ENCODE measurements at regions not wholly inside any gene's neighbourhood (a gene's known extent, or its start where the extent isn't known, plus 50 kb on each side); places are given as distances from the start of the nearest gene placed in this dataset.
A peak's percentile ranks its signal among the peaks of the same experiment; 100 is the strongest.
"Not testable (repeated sequence)": the region's sequence is repeated elsewhere in the genome, so short reads cannot be mapped to it uniquely, and the experiment has no call there.

DNA sequence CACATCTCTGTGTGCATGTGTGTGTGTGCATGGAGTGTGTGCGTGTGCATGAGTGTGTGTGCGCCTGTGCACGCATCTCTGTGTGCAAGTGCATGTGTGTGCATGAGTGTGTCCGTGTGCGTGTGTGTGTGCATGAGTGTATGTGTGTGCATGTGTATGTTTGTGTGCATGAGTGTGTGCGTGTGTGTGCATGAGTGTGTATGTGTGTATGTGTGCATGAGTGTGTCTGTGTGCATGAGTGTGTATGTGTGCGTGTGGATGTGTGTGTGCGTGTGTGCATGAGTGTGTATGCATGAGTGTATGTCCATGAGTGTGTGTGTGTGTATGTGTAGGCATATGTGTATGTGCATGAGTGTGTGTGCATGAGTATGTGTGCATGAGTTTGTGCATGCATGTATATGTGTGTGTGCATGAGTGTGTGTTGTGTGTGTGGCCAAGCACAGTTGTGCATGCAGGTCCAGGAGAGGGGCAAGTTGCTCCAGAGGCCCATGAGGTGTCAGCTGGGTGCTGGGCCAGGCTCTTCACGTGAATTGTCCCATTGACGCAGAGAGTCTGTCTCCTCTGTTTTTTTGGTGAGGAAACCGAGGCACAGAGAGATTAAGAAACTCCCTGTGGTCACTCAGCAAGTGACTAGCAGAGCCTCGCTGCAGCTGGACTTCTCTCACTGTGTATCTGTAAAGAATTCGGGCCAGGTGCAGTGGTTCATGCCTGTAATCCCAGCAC lies 75.5 kb downstream of the ASB1 start:
- DNase-seq (ENCODE audit: low read depth in 3 of 3) = no peak

DNA sequence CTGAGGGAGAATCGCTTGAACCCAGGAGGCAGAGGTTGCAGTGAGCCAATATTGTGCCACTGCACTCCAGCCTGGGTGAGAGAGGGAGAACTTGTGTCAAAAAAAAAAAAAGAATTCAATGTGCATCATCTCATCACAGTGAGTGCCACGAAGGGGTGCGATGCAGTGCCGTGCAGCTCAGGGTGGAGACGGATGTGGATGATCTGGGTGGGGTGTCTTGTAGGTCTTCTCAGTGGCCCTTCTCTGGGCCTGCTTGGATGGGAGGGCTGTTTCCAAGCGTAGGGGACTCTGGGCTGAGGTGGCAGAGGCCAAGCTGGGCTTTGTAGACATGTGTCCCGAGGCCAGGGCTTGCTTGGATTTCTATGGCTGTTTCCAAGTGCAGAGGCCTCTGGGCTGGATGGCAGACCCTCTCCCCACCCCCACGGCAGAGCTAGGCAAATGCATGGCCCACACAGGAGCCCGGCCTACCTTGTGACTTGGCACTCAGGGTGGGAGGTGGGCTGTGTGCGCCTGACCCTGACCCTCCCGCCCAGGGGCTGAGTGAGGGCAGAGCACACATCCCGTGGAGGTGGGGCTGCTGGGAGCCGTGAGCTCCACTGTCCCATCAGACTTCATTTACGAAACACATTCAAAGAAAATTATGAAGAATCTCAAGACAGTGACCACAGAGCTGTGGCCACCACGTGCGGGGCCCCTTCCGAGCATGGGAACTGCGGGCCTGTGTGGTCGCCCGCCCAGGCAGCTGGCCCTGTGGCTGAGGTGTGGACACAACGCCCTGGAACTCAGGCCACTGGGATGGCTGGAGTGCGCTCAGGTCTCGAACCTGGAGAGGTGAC lies 76.4 kb downstream of the ASB1 start:
- DNase-seq (ENCODE audit: low read depth in 3 of 3) = no peak

- DNase-seq (ENCODE audit: low read depth in 3 of 3) = no peak
These were observed 77.6 kb downstream of the ASB1 start for GRCh38 chr2:238504181-238504931.

- DNase-seq (ENCODE audit: low read depth in 3 of 3) = no peak
These were observed 78.6 kb downstream of the ASB1 start for GRCh38 chr2:238505119-238505891.

DNA sequence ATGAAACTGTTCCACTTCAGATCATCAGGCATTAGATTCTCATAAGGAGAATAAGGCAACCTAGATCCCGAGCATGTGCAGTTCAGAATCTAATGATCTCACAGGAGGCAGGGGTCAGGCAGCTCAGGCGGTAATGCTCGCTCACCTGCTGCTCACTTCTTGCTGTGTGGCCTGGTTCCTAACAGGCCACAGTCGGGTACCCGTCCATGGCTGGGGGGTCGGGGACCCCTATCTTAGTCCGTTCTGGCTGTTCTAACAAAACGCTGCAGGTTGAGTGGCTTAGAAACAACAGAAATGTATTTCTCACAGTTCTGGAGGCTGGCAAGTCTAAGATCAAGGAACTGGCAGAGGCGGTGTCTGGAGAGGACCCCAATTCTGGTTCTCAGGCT lies 79.2 kb downstream of the ASB1 start:
- DNase-seq (ENCODE audit: low read depth in 3 of 3) = no peak

- DNase-seq (ENCODE audit: low read depth in 3 of 3) = no peak
These were observed 79.8 kb downstream of the ASB1 start for GRCh38 chr2:238506371-238507068.

DNA sequence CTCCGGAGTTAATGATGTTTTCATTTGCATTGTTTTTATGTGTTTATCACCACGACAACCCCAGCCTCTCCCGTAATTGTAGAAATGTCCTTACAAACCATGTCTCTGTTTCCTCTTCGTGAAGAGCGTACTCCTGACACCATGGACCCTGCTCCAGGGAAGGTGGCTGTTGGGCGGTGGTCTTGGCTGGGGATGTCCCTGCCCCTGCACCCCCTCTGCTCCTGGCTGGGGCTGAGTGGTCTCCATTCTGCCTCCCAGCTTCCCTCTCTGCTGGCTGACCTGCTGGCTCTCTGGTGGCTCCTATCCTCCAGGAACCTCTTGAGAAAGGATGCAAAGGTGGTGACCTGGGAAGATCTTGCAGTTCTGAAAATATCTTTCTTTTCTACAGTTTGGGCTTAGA lies 81.1 kb downstream of the ASB1 start:
- DNase-seq (ENCODE audit: low read depth in 3 of 3) = no peak

DNA sequence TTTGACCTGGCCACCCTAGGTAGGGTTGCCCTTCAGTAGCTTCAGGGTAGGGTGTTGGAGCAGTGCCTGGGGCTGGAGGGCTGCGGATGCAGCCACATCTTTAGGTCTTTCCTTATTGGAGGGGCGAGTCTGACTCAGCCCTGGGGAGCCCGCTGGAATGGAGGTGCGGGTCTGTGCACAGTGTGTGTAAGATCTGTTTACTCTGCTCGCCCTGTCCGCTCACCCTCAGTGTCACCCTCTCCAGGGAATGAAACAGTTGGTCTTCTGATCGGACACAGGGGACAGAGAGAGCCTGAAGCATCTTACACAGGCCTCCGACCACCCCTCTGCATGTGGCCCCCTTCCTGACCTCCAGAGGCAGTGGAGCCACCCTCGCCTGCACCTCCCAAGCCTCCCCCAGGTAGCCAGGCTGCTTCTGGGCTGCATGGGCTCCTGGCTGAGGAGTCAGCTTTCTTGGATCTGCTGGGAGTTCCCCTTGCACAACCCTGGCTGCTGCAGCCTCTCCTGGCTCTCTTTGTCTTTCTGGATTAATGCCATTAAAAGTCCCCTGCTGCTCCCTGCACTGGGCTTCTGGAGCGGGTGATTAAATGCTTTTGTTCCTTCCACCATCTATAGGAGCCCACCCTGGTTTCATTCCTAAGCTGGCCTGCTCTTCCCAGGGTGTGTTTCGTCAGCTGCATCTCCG lies 82.6 kb downstream of the ASB1 start:
- no peak for DNase-seq (ENCODE audit: low read depth in 3 of 3)

GRCh38 chr2:238509903-238510302 lies 83.2 kb downstream of the ASB1 start:
- no peak for DNase-seq (ENCODE audit: low read depth in 3 of 3)

- no peak for DNase-seq (ENCODE audit: low read depth in 3 of 3)
These were observed 84.3 kb downstream of the ASB1 start for GRCh38 chr2:238510911-238511613.

GRCh38 chr2:238511614-238511950 lies 84.9 kb downstream of the ASB1 start:
- DNase-seq (ENCODE audit: low read depth in 3 of 3) = no peak

GRCh38 chr2:238512247-238512867 lies 85.6 kb downstream of the ASB1 start:
- no peak for DNase-seq (ENCODE audit: low read depth in 3 of 3)

DNA sequence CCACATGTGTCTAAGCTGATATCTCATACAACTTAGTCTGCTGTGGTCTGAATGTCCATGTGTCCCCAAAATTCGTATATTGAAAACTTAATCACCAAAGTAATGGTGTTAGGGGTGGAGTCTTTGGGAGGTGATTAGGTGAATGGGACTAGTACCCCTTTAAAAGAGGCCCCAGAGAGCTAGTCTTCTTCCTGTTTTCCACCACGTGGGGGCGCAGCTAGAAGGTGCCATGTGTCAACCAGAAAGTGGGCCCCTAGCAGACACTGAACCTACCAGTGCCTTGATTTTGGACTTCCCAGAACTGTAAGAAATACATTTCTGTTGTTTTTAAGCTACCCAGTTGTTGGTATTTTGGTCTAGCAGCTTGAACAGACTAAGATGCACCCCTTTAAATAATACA lies 86.6 kb downstream of the ASB1 start:
- DNase-seq (ENCODE audit: low read depth in 3 of 3) = peak; percentile 12 to 23 (median 20)

- not testable (repeated sequence) for DNase-seq (ENCODE audit: low read depth in 3 of 3)
These were observed 87.3 kb downstream of the ASB1 start for GRCh38 chr2:238514024-238514423.

GRCh38 chr2:238515377-238515776 lies 88.7 kb downstream of the ASB1 start:
- no peak for DNase-seq (ENCODE audit: low read depth in 3 of 3)

DNA sequence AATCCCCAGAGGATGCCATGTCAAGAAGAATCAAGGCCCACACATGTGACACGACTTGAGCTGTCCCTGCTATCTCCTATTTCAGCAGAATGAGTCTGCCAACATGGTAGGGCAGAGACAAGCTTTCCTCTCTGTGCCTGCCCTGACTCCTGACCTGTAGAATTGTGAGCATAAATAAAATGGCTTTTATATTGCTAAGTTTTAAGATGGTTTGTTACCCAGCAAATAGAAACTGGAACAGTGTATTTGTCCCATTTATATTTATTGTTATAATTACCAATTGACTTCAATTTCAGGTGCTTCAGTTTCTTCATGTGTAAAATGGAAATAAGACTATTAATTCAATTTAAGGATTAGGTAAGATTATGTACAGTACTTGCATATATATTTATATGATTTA lies 90.5 kb downstream of the ASB1 start:
- no peak for DNase-seq (ENCODE audit: low read depth in 3 of 3)

GRCh38 chr2:238518172-238518820 lies 91.6 kb downstream of the ASB1 start:
- no peak for DNase-seq (ENCODE audit: low read depth in 3 of 3)

GRCh38 chr2:238518821-238519186 lies 92.1 kb downstream of the ASB1 start:
- DNase-seq (ENCODE audit: low read depth in 3 of 3) = no peak

GRCh38 chr2:238520359-238520886 lies 93.7 kb downstream of the ASB1 start:
- no peak for DNase-seq (ENCODE audit: low read depth in 3 of 3)
